HG03175 (cell line): ENCODE measurements at regions not wholly inside any gene's neighbourhood (a gene's known extent, or its start where the extent isn't known, plus 50 kb on each side); places are given as distances from the start of the nearest gene placed in this dataset.
"Not testable (repeated sequence)": the region's sequence is repeated elsewhere in the genome, so short reads cannot be mapped to it uniquely, and the experiment has no call there.

Source experiments
- ATAC-seq: cut with Tn5 transposase; IDR thresholded peaks from one replicate; pipeline ENCODE4 v1.9.1; 2021; ENCODE audit warnings: mild to moderate bottlenecking, moderate library complexity; ENCODE audit not compliant: unreplicated experiment

- ATAC-seq, result no peak
These were observed 942.2 kb downstream of the CNTNAP5 start for GRCh38 chr2:124967325-124967724.

GRCh38 chr2:124970030-124970429 is 944.9 kb downstream of the CNTNAP5 start:
- no peak for ATAC-seq

GRCh38 chr2:124973396-124973795 is 948.3 kb downstream of the CNTNAP5 start:
- ATAC-seq, result no peak

- no peak for ATAC-seq
These were observed 950.1 kb downstream of the CNTNAP5 start for GRCh38 chr2:124975224-124975623.

GRCh38 chr2:124975648-124976047 is 950.6 kb downstream of the CNTNAP5 start:
- no peak for ATAC-seq

- no peak for ATAC-seq
These were observed 953.5 kb downstream of the CNTNAP5 start for GRCh38 chr2:124978597-124978996.

- ATAC-seq, result no peak
These were observed 958.5 kb downstream of the CNTNAP5 start for GRCh38 chr2:124983595-124983994.

- no peak for ATAC-seq
These were observed 960.2 kb downstream of the CNTNAP5 start for GRCh38 chr2:124985270-124985669.

GRCh38 chr2:124986136-124986535 is 961.0 kb downstream of the CNTNAP5 start:
- ATAC-seq, result no peak

GRCh38 chr2:124986870-124987269 is 961.8 kb downstream of the CNTNAP5 start:
- ATAC-seq, result not testable (repeated sequence)

GRCh38 chr2:124987436-124987835 is 962.3 kb downstream of the CNTNAP5 start:
- not testable (repeated sequence) for ATAC-seq

- ATAC-seq, result no peak
These were observed 963.0 kb downstream of the CNTNAP5 start for GRCh38 chr2:124988111-124988510.

- ATAC-seq, result no peak
These were observed 963.7 kb downstream of the CNTNAP5 start for GRCh38 chr2:124988794-124989193.

- no peak for ATAC-seq
These were observed 968.7 kb downstream of the CNTNAP5 start for GRCh38 chr2:124993809-124994208.

- no peak for ATAC-seq
These were observed 970.3 kb downstream of the CNTNAP5 start for GRCh38 chr2:124995185-124995912.

- ATAC-seq, result no peak
These were observed 971.3 kb downstream of the CNTNAP5 start for GRCh38 chr2:124996406-124996805.

GRCh38 chr2:124999906-125000305 is 974.8 kb downstream of the CNTNAP5 start:
- no peak for ATAC-seq

- ATAC-seq, result no peak
These were observed 979.2 kb downstream of the CNTNAP5 start for GRCh38 chr2:125004106-125004800.

GRCh38 chr2:125006676-125007075 is 981.6 kb downstream of the CNTNAP5 start:
- ATAC-seq, result no peak

GRCh38 chr2:125028721-125029120 is 1003.6 kb downstream of the CNTNAP5 start:
- not testable (repeated sequence) for ATAC-seq

- no peak for ATAC-seq
These were observed 1008.8 kb downstream of the CNTNAP5 start for GRCh38 chr2:125033871-125034270.

GRCh38 chr2:125037135-125037653 is 1012.1 kb downstream of the CNTNAP5 start:
- no peak for ATAC-seq
